HG02852 (cell line): ENCODE measurements at regions not wholly inside any gene's neighbourhood (a gene's known extent, or its start where the extent isn't known, plus 50 kb on each side); places are given as distances from the start of the nearest gene placed in this dataset.

ENCODE experiments used
- ATAC-seq: cut with Tn5 transposase; IDR thresholded peaks from one replicate; pipeline ENCODE4 v1.9.1; 2021; ENCODE audit warnings: mild to moderate bottlenecking, moderate library complexity; ENCODE audit not compliant: unreplicated experiment

DNA sequence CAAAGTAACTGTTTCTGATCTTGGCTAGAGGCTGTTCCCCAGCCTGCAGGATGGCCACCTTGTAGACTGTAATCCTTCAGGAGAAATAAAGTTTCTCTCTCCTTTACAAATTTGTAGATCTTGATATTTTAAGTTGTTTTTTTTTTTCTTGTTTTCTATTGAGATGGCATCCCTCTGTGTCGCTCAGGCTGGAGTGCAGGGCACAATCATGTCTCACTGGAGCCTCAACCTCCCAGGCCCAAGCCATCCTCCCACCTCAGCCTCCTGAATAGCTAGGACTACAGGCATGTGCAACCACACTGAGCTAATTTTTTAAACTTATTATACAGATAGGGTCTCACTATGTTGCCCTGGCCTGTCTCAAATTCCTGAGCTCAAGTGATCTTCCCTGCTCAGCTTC, 389.8 kb upstream of the LRRC4C start:
- ATAC-seq, result no peak

DNA sequence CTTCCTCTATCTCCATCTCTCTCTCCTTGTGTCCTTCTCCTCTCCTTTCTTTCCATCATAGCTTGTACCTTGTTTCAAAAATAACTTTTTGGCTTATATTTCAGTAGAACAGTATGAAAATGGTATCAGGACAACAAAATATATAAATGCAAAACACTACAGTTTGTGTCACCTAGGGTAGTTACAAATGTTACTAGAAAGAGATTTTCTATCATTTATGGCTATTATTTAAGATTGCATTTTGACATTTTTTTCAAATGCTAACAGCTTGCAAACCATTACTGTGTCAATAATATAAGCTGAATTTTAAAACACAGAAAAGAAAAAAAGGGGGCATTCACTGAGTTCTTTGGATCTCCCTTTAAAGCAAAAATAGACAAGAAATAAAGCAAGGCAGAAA, 392.3 kb upstream of the LRRC4C start:
- no peak for ATAC-seq

GRCh38 chr11:41861838-41862237, 402.4 kb upstream of the LRRC4C start:
- ATAC-seq, result no peak

DNA sequence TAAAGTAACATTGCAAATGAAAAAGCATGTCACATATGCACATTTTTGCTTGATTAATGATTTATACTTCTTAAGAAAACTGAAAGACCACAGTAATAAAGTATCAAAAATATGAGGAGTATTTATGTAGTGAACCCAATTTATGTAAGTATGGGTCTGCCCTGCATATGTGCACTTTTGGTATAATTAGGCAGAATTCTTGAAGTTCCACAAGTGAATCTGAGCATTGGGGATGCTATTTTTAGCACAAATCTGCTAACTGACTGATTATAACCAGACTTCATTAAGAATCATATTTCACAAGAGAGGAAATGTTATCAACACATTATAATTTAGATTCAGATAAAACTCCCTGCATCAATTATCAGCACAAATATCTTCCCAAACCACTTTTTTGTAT, 407.1 kb upstream of the LRRC4C start:
- no peak for ATAC-seq

DNA sequence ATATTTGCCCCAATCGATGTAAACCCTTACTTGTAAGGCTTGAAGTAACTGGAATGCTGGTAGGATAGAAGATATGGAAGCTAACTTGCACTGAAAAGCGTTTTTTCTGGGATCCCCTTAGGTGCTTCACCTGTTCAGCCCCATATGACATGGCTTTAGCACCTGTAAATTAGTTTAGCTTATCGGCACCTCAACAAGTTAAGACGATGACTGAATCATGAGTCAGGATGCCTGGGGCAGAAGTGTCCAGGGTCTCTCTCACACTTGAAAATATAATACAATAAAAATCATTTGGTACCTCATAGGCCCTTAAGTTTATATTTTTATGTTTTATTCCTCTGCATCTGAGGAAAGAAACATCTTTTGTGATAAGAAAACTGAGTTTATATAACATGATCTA, 409.2 kb upstream of the LRRC4C start:
- no peak for ATAC-seq

DNA sequence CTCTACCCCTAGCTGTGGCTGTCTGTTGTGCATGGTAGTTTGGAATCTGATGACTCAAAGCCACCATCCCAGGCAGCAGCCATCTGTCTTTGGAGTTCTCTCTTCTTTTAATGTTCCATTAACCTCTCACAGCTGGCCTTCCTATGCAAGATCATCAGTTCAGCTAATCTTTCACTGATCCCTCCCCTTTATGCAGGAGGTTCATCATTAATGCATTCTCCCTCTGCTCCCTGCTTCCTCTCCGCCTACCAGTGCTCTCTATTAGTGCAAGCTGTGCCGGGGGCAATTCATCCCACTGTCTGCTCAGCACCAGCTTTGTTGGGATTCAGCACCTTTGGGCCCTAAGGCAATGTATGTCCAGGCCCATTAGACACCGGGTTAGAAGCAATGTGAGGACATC, 413.0 kb upstream of the LRRC4C start:
- no peak for ATAC-seq

- ATAC-seq, result no peak
Measured at GRCh38 chr11:41872870-41873269, 413.4 kb upstream of the LRRC4C start.

- no peak for ATAC-seq
Measured at GRCh38 chr11:41878095-41878494, 418.6 kb upstream of the LRRC4C start.

DNA sequence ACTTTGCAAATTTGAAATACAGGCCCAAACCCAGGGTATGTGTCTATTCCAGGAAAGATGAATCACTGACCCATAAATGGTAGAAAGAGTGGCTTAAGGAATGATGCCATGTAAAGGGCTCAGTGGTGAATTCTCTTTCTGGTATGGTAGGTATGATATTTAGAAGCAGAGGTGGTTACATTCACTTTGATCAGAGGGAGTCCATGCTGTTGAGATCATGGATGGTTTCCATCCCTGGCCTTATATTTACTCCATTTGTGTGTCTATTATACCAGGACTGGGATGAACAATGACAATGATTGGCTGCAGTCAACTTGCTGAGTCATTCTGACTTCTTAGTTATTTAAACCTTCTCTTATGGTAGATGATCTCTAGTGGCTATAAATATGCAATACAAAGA, 419.8 kb upstream of the LRRC4C start:
- no peak for ATAC-seq

DNA sequence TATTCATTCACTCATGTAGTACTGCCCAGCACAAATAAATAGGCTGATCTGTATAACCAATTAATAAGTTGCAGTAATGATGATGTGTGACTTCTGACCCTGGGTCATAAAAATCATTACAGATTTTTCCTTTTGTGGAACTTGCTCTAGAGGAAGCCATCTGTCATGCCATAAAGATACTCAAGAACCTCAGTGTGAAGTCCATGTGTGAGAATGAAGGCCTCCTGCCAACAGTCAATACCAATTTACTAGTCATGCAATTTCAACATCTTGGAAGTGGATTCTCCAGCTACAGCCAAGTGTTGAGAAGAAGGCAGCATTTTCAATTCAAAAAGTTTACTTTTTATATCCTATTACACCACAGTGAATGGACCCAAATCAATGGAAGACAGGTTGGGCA, 435.6 kb upstream of the LRRC4C start:
- no peak for ATAC-seq

DNA sequence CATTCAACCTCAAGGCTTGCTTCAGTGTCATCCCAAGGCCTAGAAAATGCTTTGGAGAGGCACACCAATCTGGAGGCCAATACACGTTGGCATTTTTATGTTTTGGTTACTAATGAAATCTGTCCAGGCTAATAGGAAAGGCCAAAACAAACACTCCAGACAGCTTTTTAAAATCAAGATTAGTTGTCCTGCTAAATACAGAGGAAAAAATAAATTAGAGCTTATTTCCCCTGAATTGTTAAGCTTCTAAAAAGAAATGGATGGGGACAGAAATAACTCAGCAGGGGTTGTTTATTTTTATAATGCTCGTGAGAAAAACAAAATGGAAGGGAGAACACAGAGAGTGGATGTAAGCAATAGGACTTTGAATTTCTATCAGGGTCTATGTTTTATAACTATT, 438.5 kb upstream of the LRRC4C start:
- ATAC-seq, result no peak

GRCh38 chr11:41917900-41918299, 458.4 kb upstream of the LRRC4C start:
- no peak for ATAC-seq

DNA sequence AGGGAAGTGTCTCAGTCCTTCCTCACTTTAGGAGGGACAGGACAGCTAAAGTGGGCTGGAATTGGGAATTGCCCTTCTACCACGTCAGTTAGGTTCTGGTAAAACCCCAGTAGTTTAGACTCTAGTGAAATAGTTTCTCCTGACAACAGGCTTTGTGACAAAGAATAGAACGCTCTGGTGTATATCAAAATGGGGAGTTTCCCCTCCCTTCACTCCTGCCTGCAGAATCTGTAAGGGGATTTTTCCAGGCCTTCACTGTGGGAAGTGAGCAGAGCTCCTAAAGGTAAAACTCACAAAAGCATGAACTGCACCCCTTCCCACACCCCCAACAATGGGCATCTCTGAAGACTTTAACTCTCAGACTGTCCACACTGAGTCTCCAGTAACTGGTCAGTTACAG, 460.9 kb upstream of the LRRC4C start:
- peak; percentile 84 for ATAC-seq

DNA sequence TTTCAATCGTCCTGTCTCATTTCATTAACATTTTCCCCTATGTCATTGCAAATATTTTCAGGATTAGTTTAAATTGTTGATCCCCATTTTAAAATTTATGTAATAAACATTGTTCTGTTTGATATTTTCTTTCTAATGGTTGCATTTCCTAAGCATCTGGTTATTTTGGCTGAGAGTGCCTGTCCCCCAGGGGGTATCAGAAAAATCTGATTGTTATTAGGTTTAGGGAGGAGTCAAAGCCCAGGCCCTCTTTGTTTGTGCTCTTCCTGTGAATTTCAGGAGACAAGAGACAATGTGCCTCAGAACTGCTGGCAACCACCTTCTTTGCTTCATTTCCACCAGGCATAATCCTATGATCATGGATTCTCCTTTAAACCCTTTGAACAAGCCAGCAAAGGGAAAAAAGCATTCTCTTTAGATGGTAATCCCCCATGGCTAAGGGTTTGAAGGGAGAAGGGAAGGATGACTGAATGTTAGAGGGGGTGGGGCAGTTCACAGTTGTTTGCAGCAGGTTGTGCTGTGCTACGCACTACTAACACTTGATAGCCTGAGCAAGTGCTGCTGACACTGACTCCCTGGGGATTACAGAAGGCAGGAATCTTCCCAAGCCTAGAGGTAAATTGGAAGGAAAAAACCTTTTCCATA, 462.4 kb upstream of the LRRC4C start:
- ATAC-seq, result no peak

DNA sequence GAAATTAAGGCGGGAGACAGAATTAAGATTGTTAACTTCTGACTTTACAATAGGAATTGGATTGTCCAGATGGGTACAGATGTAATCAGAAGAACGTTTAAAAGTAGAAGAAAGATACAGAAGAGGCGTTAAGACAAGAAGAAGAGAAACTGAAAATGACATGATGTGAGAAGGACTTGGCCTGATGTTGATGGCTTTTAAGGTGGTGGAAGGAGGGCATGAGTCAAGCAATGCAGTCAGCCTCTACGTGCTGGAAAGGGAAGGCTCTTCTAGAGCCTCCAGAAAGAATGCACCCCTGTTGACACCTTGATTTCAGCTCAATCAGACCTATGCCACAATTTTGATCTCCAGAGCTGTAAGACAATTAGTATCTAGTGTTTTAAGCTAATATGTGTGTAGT, 466.9 kb upstream of the LRRC4C start:
- ATAC-seq, result no peak

DNA sequence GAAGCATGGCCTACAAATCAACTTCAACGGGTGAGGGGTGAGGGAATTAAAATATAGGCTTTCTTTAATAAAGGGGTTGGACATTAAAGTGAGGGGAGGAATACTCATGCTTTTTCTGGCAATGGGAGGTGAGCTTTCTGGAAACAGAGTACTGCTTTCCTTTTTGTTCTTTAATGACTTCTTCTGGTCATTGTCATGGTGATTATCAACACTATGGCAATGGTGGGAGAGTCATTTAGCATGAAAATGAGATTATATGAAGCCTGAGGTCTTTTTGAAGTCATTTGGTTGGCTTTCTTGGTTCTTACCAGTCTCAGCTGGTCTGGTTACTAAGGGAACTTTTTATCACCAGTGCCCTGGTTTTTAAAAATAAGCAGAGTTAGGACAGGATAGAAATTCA, 475.8 kb upstream of the LRRC4C start:
- no peak for ATAC-seq

GRCh38 chr11:41935795-41936194, 476.3 kb upstream of the LRRC4C start:
- no peak for ATAC-seq

DNA sequence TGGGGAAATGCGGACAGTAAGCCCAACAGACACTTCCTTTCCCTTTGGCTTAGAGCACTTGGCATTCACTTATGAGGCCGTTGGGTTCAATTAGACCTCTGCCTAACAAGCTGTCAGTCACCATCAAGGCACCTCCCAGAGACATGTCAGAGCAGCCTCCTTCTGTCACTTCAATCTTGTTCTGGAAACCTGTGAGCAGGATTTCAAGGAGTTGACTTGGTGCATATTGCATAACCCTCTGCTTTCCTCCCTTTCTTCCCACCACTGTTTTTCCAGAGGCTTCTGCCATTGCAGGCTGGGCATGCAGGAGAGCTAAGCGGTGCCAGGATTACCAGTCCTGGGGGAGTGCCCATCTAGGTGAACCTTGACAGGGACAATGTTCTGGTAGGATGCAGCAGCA, 484.2 kb upstream of the LRRC4C start:
- ATAC-seq, result no peak

DNA sequence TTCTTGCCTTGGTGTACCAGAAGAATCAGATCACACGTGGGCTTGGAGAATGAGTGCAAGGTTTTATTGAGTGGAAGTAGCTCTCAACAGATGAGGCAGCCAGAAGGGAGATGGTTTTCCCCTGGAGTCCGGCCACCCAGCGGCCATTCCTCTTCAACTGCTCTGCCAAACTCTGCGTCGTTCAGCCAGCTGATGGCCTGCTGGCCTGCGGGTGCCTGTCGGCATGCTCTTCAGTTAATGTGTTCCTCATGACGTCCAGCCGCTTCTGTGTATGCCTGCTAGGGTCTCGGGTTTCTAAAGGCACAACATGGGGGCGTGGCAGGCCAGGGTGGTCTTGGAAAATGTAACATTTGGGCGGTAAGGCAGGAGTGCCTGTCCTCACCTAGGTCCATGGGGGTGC, 487.9 kb upstream of the LRRC4C start:
- ATAC-seq, result no peak

DNA sequence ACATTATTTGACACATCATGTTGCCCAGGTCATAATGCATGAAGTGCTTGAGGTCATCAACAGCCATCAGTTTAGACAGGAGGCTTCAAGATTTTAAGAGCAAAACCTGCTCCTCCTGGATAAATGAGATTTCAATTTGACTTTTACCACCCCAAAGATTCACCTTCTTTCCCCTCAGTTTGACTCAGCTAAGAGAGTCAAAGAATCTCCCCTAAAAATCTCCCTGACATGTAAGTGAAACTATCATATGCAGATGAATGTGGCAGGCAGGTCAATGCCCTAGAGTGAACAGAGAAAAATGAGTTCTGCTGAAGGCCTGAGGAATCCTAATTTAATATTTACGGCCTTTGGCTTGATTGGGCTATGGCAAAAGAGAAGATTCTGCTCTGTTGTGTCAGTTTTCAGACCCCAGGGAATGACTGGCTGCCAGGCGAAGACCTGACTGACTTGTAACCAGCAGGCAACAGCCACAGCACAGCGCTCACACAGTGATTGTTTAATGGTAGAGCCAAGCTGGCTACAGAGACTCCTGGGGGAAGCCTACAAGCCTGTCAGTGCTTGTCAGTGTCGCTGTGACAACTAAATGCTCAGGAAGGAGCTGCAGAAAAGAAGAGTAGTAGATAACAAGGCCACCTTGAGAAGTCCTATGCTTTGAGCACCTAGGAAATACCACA, 491.2 kb upstream of the LRRC4C start:
- ATAC-seq, result peak; percentile 65

GRCh38 chr11:41954034-41954433, 494.6 kb upstream of the LRRC4C start:
- ATAC-seq, result no peak

DNA sequence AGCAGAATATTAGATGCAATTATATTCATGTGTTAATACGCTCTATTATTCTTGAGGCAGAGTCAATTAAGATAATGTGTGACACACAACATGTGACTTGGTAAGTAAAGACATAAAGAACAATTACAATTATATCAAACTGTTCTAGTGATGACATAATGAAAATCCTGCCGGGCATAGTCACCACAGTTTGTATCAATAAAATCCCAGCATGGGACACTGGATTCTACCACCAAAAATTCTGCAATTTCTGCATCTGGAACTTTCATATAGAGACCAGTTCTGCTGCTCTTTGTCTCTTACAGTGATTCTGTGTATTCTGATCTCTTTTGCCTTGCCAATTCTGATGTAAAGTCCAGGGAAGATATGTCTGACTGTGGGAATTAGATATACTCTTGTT, 495.6 kb upstream of the LRRC4C start:
- ATAC-seq, result no peak
